ENCODE measurements at regions not wholly inside any gene's neighbourhood (a gene's known extent, or its start where the extent isn't known, plus 50 kb on each side); places are given as distances from the start of the nearest gene placed in this dataset.

GRCh38 chr18:41343808-41344207 is 611.2 kb upstream of the PIK3C3 start:
- POLR2A ChIA-PET = no interaction called here
- Mint-ChIP-seq H3K36me3 (ENCODE audit: low read depth) (no peaks in the 10 kb centered on the region), H3K27me3 (no peaks in the 10 kb centered on the region), H3K4me3 (no peak overlapping the region), H3K27ac (no peak overlapping the region), H3K9me3 (ENCODE audit: low read depth) (peaks cover 5% of the 10 kb centered on the region), H3K4me1 (no peaks in the 10 kb centered on the region)
- ATAC-seq = no peak
- CTCF ChIA-PET = no interaction called here
- intact Hi-C loops (cut with DNase I, micrococcal nuclease) = no loop called here
- no peak for DNase-seq

GRCh38 chr18:41338341-41338740 is 616.7 kb upstream of the PIK3C3 start:
- H3K27me3 Mint-ChIP-seq = no peaks in the 10 kb centered on the region
- no peaks in the 10 kb centered on the region for H3K36me3 Mint-ChIP-seq (ENCODE audit: low read depth)
- ChIA-PET CTCF (no interaction called here), POLR2A (no interaction called here)
- ATAC-seq (no peak), DNase-seq (no peak)
- no peak overlapping the region for H3K4me3 Mint-ChIP-seq
- no peak overlapping the region for H3K27ac Mint-ChIP-seq
- H3K9me3 Mint-ChIP-seq (ENCODE audit: low read depth) = peaks cover 4% of the 10 kb centered on the region
- intact Hi-C loops (cut with DNase I, micrococcal nuclease) = no loop called here
- H3K4me1 Mint-ChIP-seq = no peaks in the 10 kb centered on the region

GRCh38 chr18:41331661-41332060 is 623.4 kb upstream of the PIK3C3 start:
- intact Hi-C loops (cut with DNase I, micrococcal nuclease) = no loop called here
- Mint-ChIP-seq H3K36me3 (ENCODE audit: low read depth) (no peaks in the 10 kb centered on the region), H3K4me1 (no peaks in the 10 kb centered on the region), H3K27me3 (no peaks in the 10 kb centered on the region), H3K9me3 (ENCODE audit: low read depth) (peaks cover 6% of the 10 kb centered on the region), H3K27ac (no peak overlapping the region), H3K4me3 (no peak overlapping the region)
- ChIA-PET POLR2A (no interaction called here), CTCF (no interaction called here)
- no peak for DNase-seq
- no peak for ATAC-seq

- CTCF ChIA-PET = no interaction called here
- no peaks in the 10 kb centered on the region for H3K36me3 Mint-ChIP-seq (ENCODE audit: low read depth)
- no peak for ATAC-seq
- no peak for DNase-seq
- H3K4me3 Mint-ChIP-seq = no peak overlapping the region
- H3K4me1 Mint-ChIP-seq = no peaks in the 10 kb centered on the region
- no peak overlapping the region for H3K27ac Mint-ChIP-seq
- POLR2A ChIA-PET = no interaction called here
- intact Hi-C loops (cut with DNase I, micrococcal nuclease) = no loop called here
- H3K27me3 Mint-ChIP-seq = no peaks in the 10 kb centered on the region
- peaks cover 7% of the 10 kb centered on the region for H3K9me3 Mint-ChIP-seq (ENCODE audit: low read depth)
Measured at GRCh38 chr18:41326311-41326710, 628.7 kb upstream of the PIK3C3 start.

GRCh38 chr18:41324934-41325333 is 630.1 kb upstream of the PIK3C3 start:
- Mint-ChIP-seq H3K9me3 (ENCODE audit: low read depth) (peaks cover 7% of the 10 kb centered on the region), H3K4me3 (no peak overlapping the region)
- CTCF ChIA-PET = no interaction called here

GRCh38 chr18:41324020-41324791 is 630.8 kb upstream of the PIK3C3 start:
- intact Hi-C loops (cut with DNase I, micrococcal nuclease) = no loop called here
- CTCF ChIA-PET = no interaction called here
- no peak for ATAC-seq
- POLR2A ChIA-PET = no interaction called here
- Mint-ChIP-seq H3K4me3 (no peak overlapping the region), H3K27ac (no peak overlapping the region), H3K36me3 (ENCODE audit: low read depth) (no peaks in the 10 kb centered on the region), H3K4me1 (no peaks in the 10 kb centered on the region), H3K27me3 (no peaks in the 10 kb centered on the region), H3K9me3 (ENCODE audit: low read depth) (peaks cover 7% of the 10 kb centered on the region)
- DNase-seq = no peak

More at GRCh38 chr18:41324934-41325333, 630.1 kb upstream of the PIK3C3 start:
- Mint-ChIP-seq H3K36me3 (ENCODE audit: low read depth) (no peaks in the 10 kb centered on the region), H3K27me3 (no peaks in the 10 kb centered on the region), H3K27ac (no peak overlapping the region), H3K4me1 (no peaks in the 10 kb centered on the region)
- POLR2A ChIA-PET = no interaction called here
- intact Hi-C loops (cut with DNase I, micrococcal nuclease) = no loop called here
- no peak for DNase-seq
- no peak for ATAC-seq

GRCh38 chr18:41323044-41323443 is 632.0 kb upstream of the PIK3C3 start:
- intact Hi-C loops (cut with DNase I, micrococcal nuclease) = no loop called here
- no peak for DNase-seq
- Mint-ChIP-seq H3K4me1 (no peaks in the 10 kb centered on the region), H3K27me3 (no peaks in the 10 kb centered on the region), H3K9me3 (ENCODE audit: low read depth) (peaks cover 7% of the 10 kb centered on the region), H3K4me3 (no peak overlapping the region), H3K27ac (no peak overlapping the region), H3K36me3 (ENCODE audit: low read depth) (no peaks in the 10 kb centered on the region)
- ChIA-PET CTCF (no interaction called here), POLR2A (no interaction called here)
- no peak for ATAC-seq

GRCh38 chr18:41320100-41320499 is 634.9 kb upstream of the PIK3C3 start:
- no peak for DNase-seq
- CTCF ChIA-PET = no interaction called here
- Mint-ChIP-seq H3K27me3 (no peaks in the 10 kb centered on the region), H3K27ac (no peak overlapping the region), H3K36me3 (ENCODE audit: low read depth) (no peaks in the 10 kb centered on the region), H3K4me1 (no peaks in the 10 kb centered on the region), H3K9me3 (ENCODE audit: low read depth) (peaks cover 2% of the 10 kb centered on the region), H3K4me3 (no peak overlapping the region)
- no peak for ATAC-seq
- intact Hi-C loops (cut with DNase I, micrococcal nuclease) = no loop called here
- POLR2A ChIA-PET = no interaction called here

- H3K27ac Mint-ChIP-seq = no peak overlapping the region
- ATAC-seq = no peak
- H3K27me3 Mint-ChIP-seq = no peaks in the 10 kb centered on the region
- H3K4me3 Mint-ChIP-seq = no peak overlapping the region
- POLR2A ChIA-PET = no interaction called here
- intact Hi-C loops (cut with DNase I, micrococcal nuclease) = no loop called here
- H3K4me1 Mint-ChIP-seq = no peaks in the 10 kb centered on the region
- CTCF ChIA-PET = no interaction called here
- H3K9me3 Mint-ChIP-seq (ENCODE audit: low read depth) = peaks cover 8% of the 10 kb centered on the region
- DNase-seq = no peak
- no peaks in the 10 kb centered on the region for H3K36me3 Mint-ChIP-seq (ENCODE audit: low read depth)
Measured at GRCh38 chr18:41315134-41315533, 639.9 kb upstream of the PIK3C3 start.

- H3K4me3 Mint-ChIP-seq = no peak overlapping the region
- intact Hi-C loops (cut with DNase I, micrococcal nuclease) = no loop called here
- no peak overlapping the region for H3K27ac Mint-ChIP-seq
- H3K27me3 Mint-ChIP-seq = no peaks in the 10 kb centered on the region
- no peak for ATAC-seq
- peaks cover 12% of the 10 kb centered on the region for H3K9me3 Mint-ChIP-seq (ENCODE audit: low read depth)
- ChIA-PET CTCF (no interaction called here), POLR2A (no interaction called here)
- H3K36me3 Mint-ChIP-seq (ENCODE audit: low read depth) = no peaks in the 10 kb centered on the region
- no peak for DNase-seq
- H3K4me1 Mint-ChIP-seq = no peaks in the 10 kb centered on the region
Measured at GRCh38 chr18:41311571-41312547, 643.2 kb upstream of the PIK3C3 start.

- POLR2A ChIA-PET = no interaction called here
- no peak for ATAC-seq
- Mint-ChIP-seq H3K4me1 (no peaks in the 10 kb centered on the region), H3K4me3 (no peak overlapping the region), H3K27ac (no peak overlapping the region), H3K9me3 (ENCODE audit: low read depth) (peaks cover 2% of the 10 kb centered on the region), H3K27me3 (no peaks in the 10 kb centered on the region), H3K36me3 (ENCODE audit: low read depth) (no peaks in the 10 kb centered on the region)
- CTCF ChIA-PET = no interaction called here
- no peak for DNase-seq
- intact Hi-C loops (cut with DNase I, micrococcal nuclease) = no loop called here
Measured at GRCh38 chr18:41297740-41298139, 657.3 kb upstream of the PIK3C3 start.

GRCh38 chr18:41269294-41269693 is 685.7 kb upstream of the PIK3C3 start:
- no peaks in the 10 kb centered on the region for H3K27me3 Mint-ChIP-seq

More at GRCh38 chr18:41269294-41269693, 685.7 kb upstream of the PIK3C3 start:
- H3K27ac Mint-ChIP-seq = no peak overlapping the region
- ChIA-PET CTCF (interaction anchor here (0.6 kb wide), 1 partner anchor 172 kb away, joined by 3 read pairs; no protein-coding TSS in a partner anchor), POLR2A (no interaction called here)
- ATAC-seq = no peak
- peaks cover 17% of the 10 kb centered on the region for H3K9me3 Mint-ChIP-seq (ENCODE audit: low read depth)
- no peak overlapping the region for H3K4me3 Mint-ChIP-seq
- DNase-seq = no peak
- no peaks in the 10 kb centered on the region for H3K4me1 Mint-ChIP-seq
- intact Hi-C loops (cut with DNase I, micrococcal nuclease) = no loop called here
- no peaks in the 10 kb centered on the region for H3K36me3 Mint-ChIP-seq (ENCODE audit: low read depth)

Data from activated CD4-positive, alpha-beta T cell treated with anti-CD3 and anti-CD28 coated beads for 36 hours (primary cell).